HG02885 (cell line): ENCODE measurements at regions not wholly inside any gene's neighbourhood (a gene's known extent, or its start where the extent isn't known, plus 50 kb on each side); places are given as distances from the start of the nearest gene placed in this dataset.
"Not testable (repeated sequence)": the region's sequence is repeated elsewhere in the genome, so short reads cannot be mapped to it uniquely, and the experiment has no call there.

Source experiments
- ATAC-seq: cut with Tn5 transposase; IDR thresholded peaks from one replicate; pipeline ENCODE4 v1.9.1; 2021; ENCODE audit warnings: mild to moderate bottlenecking; ENCODE audit not compliant: unreplicated experiment, poor library complexity

- ATAC-seq = no peak
These were observed 111.1 kb upstream of the DAPK1 start for GRCh38 chr9:87386490-87387025.

GRCh38 chr9:87387351-87388011 is 110.2 kb upstream of the DAPK1 start:
- ATAC-seq = no peak

GRCh38 chr9:87388708-87389107 is 109.0 kb upstream of the DAPK1 start:
- ATAC-seq = not testable (repeated sequence)

- no peak for ATAC-seq
These were observed 107.7 kb upstream of the DAPK1 start for GRCh38 chr9:87389936-87390335.

GRCh38 chr9:87390361-87390760 is 107.3 kb upstream of the DAPK1 start:
- no peak for ATAC-seq

- no peak for ATAC-seq
These were observed 105.6 kb upstream of the DAPK1 start for GRCh38 chr9:87392086-87392485.

GRCh38 chr9:87393706-87394230 is 103.9 kb upstream of the DAPK1 start:
- ATAC-seq = no peak

GRCh38 chr9:87395804-87396479 is 101.7 kb upstream of the DAPK1 start:
- no peak for ATAC-seq

- ATAC-seq = no peak
These were observed 96.0 kb upstream of the DAPK1 start for GRCh38 chr9:87401681-87402080.

GRCh38 chr9:87402537-87402936 is 95.1 kb upstream of the DAPK1 start:
- no peak for ATAC-seq

- ATAC-seq = no peak
These were observed 91.8 kb upstream of the DAPK1 start for GRCh38 chr9:87405677-87406542.

GRCh38 chr9:87406543-87407166 is 91.0 kb upstream of the DAPK1 start:
- ATAC-seq = no peak

GRCh38 chr9:87410047-87411005 is 87.3 kb upstream of the DAPK1 start:
- ATAC-seq = not testable (repeated sequence)

GRCh38 chr9:87420884-87421283 is 76.8 kb upstream of the DAPK1 start:
- ATAC-seq = no peak

GRCh38 chr9:87421734-87422133 is 75.9 kb upstream of the DAPK1 start:
- ATAC-seq = no peak

- ATAC-seq = no peak
These were observed 74.7 kb upstream of the DAPK1 start for GRCh38 chr9:87422999-87423398.

- not testable (repeated sequence) for ATAC-seq
These were observed 73.8 kb upstream of the DAPK1 start for GRCh38 chr9:87423885-87424284.

GRCh38 chr9:87425202-87425601 is 72.5 kb upstream of the DAPK1 start:
- no peak for ATAC-seq

GRCh38 chr9:87427851-87428506 is 69.7 kb upstream of the DAPK1 start:
- ATAC-seq = no peak
